Esophagus muscularis mucosa (tissue), 4 donors: ENCODE measurements at regions not wholly inside any gene's neighbourhood (a gene's known extent, or its start where the extent isn't known, plus 50 kb on each side); places are given as distances from the start of the nearest gene placed in this dataset.
"Not testable (repeated sequence)": the region's sequence is repeated elsewhere in the genome, so short reads cannot be mapped to it uniquely, and the experiment has no call there.

Experiments
- DNase-seq: peaks from one replicate; pipeline ENCODE4 v3.0.0-alpha.2; 2017; ENCODE audit errors: extremely low spot score
- H3K27ac ChIP-seq, 4 donors: fragments of 200-600 bp; sonication (generic); replicated peaks in 1 of 4; 1 replicate in 3 of 4; 2 replicates in 1 of 4; pipeline ENCODE4 v1.5.1; 2016 to 2019; ENCODE audit warnings: mild to moderate bottlenecking in 1 of 4
- H3K27me3 ChIP-seq, 4 donors: fragments of 200-600 bp; sonication (generic); one replicate each; pipeline versions ENCODE4 v1.5.1 to v1.6.0; 2016 to 2019
- H3K36me3 ChIP-seq, 4 donors: fragments of 200-600 bp; sonication (generic); one replicate each; pipeline ENCODE4 v1.5.1; 2016 to 2019
- H3K4me1 ChIP-seq, 4 donors: fragments of 200-600 bp; sonication (generic); one replicate each; pipeline ENCODE4 v1.5.1; 2016 to 2019
- H3K4me3 ChIP-seq, 4 donors: fragments of 200-600 bp; sonication (generic); 1 replicate in 2 of 4; 2 replicates in 2 of 4; pipeline ENCODE4 v1.5.1; 2016 to 2019; ENCODE audit warnings: mild to moderate bottlenecking in 4 of 4, moderate library complexity in 1 of 4
- H3K9me3 ChIP-seq, 4 donors: fragments of 200-600 bp; sonication (generic); 1 replicate in 3 of 4; 2 replicates in 1 of 4; pipeline ENCODE4 v1.5.1; 2016 to 2019
- WGBS: methylation state at CpG from one replicate; pipeline ENCODE4 v1.1.5; 2018; 5-methylcytosine and 5-hydroxymethylcytosine counted together
- intact Hi-C: fragments of 100-400 bp; cut with DNase I; formaldehyde crosslinking; loops from one replicate; pipeline ENCODE4 v1.15.1; 2023
- small RNA-seq, 3 donors: library from RNA; depleted of rRNA; stranded (forward); fragments of <200 nt; gene quantifications; one replicate each; pipeline ENCODE3, GENCODE V24; 2016
- TF ChIP-seq, protein P1 (sequence below), 3 experiments: fragments of 200-600 bp in 2 of 3; fragments of 450-650 bp in 1 of 3; sonication (generic) in 2 of 3; IDR thresholded peaks; one replicate each; pipeline ENCODE4 v1.5.1; 2017 to 2019; ENCODE audit warnings: antibody characterized with exemption in 3 of 3, mild to moderate bottlenecking in 2 of 3, moderate library complexity in 1 of 3

DNA sequence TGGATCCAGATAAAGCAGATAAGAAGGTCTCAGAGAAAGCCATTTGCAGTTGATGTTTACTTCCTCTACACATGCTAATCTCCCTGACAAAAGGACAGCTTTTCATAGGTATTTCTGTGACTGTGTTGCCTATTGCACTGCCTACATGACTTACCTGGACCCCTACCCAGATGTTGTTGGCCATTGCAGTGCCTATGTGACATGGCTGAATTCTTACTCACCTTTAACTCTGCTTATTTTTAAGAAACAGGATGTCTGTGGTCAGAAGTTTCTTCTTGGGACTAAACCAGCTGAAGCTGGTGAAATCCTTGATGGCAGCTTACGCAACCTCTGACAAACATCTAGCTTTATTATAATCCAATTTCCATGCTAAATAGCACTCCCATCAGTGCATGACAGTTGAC, 50.7 kb downstream of the PPIAL4D start:
- intact Hi-C loops, H3K4me1 ChIP-seq, H3K27ac ChIP-seq, H3K9me3 ChIP-seq, H3K27me3 ChIP-seq, DNase-seq, H3K36me3 ChIP-seq, H3K4me3 ChIP-seq: not testable (repeated sequence)
- 83% methylated on average over 1 of the region's 1 CpG for WGBS

DNA sequence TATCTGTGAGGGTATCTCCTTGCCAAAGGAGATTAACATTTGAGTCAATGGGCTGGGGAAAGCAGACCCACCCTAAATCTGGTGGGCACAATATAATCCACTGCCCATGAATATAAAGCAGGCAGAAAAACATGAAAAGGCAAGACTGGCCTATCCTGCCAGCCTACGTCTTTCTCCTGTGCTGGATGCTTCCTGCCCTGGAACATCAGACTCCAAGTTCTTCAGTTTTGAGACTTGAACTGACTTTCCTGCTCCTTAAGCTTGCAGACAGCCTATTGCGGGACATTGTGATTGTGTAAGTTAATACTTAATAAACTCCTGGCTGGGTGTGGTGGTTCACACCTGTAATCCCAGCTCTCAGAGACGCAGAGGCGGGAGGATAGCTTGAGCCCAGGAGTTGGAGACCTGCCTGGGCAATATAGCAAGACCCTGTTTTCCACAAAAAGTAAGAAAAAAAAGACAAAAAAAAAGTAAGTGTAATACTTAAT, 52.4 kb downstream of the PPIAL4D start:
- H3K9me3 ChIP-seq, H3K27ac ChIP-seq, H3K36me3 ChIP-seq, H3K27me3 ChIP-seq, H3K4me3 ChIP-seq, DNase-seq, intact Hi-C loops, H3K4me1 ChIP-seq: not testable (repeated sequence)
- 91% methylated on average over 2 of the region's 4 CpGs for WGBS

DNA sequence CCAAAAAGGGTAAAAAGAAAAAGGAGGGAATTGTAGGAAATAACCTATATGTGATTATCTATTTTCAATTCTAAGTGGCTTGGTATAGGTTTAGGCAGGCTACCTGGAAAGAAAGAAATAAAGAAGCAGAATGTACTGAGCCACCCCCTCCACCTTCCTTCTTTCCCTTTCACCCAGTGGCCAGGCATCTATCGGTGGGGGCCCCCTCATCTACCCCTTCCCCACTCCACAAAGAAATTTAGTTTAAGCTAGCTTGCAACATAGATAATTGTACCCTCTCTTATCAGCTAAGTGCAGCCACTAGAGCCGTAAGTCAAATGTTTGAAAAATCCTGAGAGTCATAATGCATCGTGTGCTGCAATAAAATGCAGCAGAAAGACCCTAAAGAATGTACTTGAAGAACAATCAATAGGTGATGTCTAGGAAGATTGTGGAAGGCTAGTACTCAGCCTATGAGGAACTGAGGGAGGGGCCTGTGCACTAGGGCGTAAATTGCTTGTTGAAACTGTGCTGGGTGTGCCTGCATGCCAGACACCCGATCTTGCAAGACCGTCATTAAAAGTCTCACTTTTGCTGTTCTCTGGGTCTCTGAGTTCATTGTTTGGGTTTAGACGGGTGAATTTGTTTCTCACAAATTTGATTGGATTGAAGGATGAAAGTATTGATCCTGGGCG, 53.0 kb downstream of the PPIAL4D start:
- H3K9me3 ChIP-seq, H3K27me3 ChIP-seq, H3K27ac ChIP-seq, DNase-seq, H3K36me3 ChIP-seq, H3K4me1 ChIP-seq, intact Hi-C loops, H3K4me3 ChIP-seq: not testable (repeated sequence)
- 77% methylated on average over 6 of the region's 8 CpGs for WGBS

DNA sequence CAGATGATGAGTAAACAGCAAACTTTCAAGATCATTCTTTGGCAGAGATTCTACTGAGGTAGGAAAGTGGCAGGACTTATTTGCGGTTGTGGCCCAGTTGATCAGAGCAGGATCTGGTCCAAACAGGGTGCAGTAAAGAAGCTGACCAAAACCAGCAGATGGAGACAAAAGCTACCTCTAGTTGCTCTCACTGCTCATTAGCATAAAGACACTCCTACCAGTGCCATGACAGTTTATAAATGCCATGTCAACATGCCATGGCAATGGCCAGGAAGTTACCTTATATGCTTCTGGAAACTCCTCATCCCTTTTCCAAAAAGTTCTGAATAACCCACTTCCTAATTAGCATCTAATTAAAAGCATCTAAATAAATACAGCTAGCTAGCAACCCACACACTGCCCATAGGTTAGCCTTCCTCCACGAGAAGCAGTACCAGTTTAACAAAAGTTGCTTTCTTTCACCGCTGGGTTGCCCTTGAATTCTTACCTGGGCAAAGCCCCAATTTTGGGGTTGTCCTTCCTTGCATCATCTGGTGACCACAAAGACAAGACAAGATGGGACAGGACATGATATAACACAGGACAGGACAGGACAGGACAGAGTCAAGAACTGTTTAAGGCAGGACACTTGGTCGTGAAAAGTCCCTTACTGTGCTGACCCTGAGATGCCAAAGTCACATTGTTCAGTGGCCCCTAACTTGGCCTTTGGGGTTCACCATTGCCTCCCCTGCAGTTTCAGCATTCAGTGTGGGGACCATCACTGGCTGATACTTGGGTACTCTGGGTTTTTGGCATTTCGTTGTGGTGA, 59.2 kb downstream of the PPIAL4D start:
- 100% methylated on average over 3 of the region's 5 CpGs for WGBS
- DNase-seq, H3K9me3 ChIP-seq, intact Hi-C loops, H3K4me3 ChIP-seq, H3K36me3 ChIP-seq, H3K27me3 ChIP-seq, H3K27ac ChIP-seq, H3K4me1 ChIP-seq: not testable (repeated sequence)
- TF ChIP-seq, protein P1, sequence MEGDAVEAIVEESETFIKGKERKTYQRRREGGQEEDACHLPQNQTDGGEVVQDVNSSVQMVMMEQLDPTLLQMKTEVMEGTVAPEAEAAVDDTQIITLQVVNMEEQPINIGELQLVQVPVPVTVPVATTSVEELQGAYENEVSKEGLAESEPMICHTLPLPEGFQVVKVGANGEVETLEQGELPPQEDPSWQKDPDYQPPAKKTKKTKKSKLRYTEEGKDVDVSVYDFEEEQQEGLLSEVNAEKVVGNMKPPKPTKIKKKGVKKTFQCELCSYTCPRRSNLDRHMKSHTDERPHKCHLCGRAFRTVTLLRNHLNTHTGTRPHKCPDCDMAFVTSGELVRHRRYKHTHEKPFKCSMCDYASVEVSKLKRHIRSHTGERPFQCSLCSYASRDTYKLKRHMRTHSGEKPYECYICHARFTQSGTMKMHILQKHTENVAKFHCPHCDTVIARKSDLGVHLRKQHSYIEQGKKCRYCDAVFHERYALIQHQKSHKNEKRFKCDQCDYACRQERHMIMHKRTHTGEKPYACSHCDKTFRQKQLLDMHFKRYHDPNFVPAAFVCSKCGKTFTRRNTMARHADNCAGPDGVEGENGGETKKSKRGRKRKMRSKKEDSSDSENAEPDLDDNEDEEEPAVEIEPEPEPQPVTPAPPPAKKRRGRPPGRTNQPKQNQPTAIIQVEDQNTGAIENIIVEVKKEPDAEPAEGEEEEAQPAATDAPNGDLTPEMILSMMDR (IDR thresholded peaks at IDR 0.05), result peak in 1 of 3 experiments; percentile 27

DNA sequence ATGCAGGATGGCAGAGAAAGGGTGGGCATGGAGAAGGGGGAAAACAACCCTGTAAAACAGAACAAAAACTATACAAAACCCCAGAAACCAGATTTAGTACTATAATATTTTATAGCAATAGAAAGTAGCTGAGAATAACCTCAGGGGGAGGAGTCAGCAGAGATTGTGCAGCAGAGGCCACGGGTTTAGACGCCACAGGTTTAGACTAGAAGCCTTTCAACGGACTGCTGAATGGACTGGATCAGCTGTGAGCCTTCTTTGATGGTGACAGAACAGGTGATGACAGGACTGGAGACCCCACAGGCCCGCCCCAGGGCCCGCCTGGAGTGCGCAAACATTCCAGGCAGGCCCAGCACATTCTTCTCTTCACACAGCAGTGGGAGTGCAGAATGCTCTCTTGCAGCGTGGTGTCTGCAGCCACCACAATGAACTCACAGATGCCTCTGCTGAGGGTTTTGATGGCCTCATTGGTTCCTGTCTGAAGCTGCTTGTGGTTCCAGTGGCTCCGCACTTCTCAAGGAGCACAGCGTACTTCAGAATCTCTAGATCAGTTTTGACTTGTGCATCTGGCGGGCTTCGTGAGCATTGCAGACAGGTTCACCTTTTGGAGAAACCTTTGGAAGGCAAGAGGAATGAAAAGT, 65.6 kb downstream of the PPIAL4D start:
- H3K9me3 ChIP-seq, DNase-seq, H3K36me3 ChIP-seq, H3K27me3 ChIP-seq, H3K4me3 ChIP-seq, H3K27ac ChIP-seq, intact Hi-C loops, H3K4me1 ChIP-seq: not testable (repeated sequence)
- 100% methylated on average over 1 of the region's 11 CpGs for WGBS

DNA sequence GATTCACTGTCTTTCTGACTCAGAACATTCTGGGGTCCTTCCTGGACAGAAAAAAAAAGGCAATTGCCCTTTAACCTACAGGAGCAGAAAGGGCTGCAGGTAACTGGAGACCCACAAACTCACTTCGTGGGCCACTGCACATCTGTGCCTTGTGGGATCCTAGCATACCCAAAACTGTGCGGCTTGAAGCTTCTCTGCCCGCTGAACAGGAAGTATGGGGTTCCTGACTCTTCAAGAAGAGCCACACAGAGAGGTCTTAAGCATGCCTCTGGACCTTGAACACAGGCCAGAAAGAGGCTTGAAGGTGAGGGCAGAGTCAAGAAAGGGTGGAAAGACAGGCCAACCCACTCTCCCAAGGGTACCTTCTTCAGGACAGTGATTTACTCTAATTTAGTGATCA, 67.6 kb downstream of the PPIAL4D start:
- H3K4me1 ChIP-seq, H3K27me3 ChIP-seq, H3K9me3 ChIP-seq, H3K27ac ChIP-seq, H3K4me3 ChIP-seq, H3K36me3 ChIP-seq, DNase-seq, intact Hi-C loops: not testable (repeated sequence)
- no CpG with 5 or more reads among the region's 3 CpGs for WGBS

DNA sequence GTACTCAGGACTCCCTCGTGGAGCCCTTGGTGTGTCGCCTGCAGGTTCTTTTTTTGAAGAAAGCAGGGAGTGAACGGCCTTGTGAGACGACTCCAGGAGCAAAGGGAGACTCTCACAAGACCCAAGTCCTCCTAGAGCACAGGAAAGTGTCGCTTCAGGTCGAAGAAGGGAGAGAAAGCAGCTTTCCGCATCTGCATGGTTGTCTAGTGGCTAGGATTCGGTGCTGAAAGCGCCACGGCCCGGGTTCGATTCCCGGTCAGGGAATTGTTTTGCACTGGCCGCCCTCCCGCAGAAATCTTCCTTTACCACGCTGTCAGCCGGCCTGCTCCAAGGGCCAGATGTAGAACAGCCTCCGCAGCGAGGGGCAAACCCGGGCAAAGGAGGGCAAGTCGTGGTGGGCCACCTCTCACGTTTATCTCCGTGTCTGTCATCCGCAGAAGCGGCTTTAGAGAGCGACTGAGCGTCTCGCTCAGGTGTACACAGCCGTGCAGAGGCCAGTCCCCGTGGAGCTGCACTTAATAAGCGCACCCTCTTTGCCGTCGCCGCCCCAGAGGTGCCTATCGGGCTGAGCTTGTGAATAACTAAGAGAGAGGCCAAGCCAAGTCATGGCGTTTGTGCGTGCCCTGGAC, 72.6 kb downstream of the FAM72D start:
- no CpG with 5 or more reads among the region's 37 CpGs for WGBS
- intact Hi-C loops, H3K36me3 ChIP-seq, H3K27ac ChIP-seq, H3K4me3 ChIP-seq, H3K27me3 ChIP-seq, DNase-seq, H3K4me1 ChIP-seq, H3K9me3 ChIP-seq: not testable (repeated sequence)

DNA sequence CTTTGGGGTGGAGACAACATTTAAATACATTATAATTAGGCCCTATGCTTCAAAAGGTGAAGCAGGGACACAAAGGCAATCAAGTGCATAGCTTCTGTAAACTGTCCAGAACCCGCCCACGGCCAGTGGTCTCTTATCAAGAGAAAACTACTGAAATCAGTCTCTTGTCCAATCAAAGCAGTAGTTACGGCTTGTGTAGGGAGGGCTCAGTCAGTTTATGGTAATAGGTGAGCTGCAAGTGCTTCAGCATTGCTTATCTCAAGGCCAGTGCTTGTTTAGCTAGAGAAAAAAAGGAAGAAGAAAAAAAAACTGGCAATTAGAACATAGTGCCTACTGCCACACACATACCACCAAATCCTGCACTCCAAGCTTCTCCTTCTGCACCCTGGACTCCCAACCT, 68.6 kb downstream of the FAM72D start:
- WGBS, result no CpG with 5 or more reads among the region's 3 CpGs
- not testable (repeated sequence) for H3K27ac ChIP-seq

More for the DNA sequence above, 68.6 kb downstream of the FAM72D start:
- intact Hi-C loops, H3K4me1 ChIP-seq, H3K36me3 ChIP-seq, H3K4me3 ChIP-seq, DNase-seq, H3K27me3 ChIP-seq, H3K9me3 ChIP-seq: not testable (repeated sequence)

Small RNAs in the stretch of these regions (small RNA-seq; reads per million reads assigned to genes)
- 0 reads per million in 3 donors for gene RF00003
